NCI-H1436 (cell line): ENCODE measurements at regions not wholly inside any gene's neighbourhood (a gene's known extent, or its start where the extent isn't known, plus 50 kb on each side); places are given as distances from the start of the nearest gene placed in this dataset.

Source experiments
- DNase-seq: peaks from one replicate; lab custom pipeline; 2025; lab: John Stamatoyannopoulos, UW

DNA sequence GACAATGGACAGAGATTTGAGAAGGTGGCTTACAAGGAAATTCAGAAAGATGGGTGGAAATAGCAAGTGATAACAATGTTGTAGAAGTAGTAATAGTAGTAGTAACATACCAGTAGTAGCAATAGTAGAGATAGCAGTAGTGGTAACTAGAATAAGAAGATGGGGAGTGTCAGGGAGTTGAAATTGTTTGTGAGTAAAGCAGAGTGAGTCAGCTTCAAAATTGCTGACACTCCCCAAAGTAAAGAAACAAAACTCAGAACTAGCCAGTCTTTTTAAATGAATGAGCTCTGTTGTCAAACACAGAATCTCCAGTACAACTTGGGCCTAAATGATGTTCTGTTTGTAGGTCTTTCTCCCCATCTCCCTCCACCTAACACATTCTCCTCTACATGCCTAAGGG is 1040.9 kb downstream of the CBLN2 start:
- DNase-seq, result no peak

DNA sequence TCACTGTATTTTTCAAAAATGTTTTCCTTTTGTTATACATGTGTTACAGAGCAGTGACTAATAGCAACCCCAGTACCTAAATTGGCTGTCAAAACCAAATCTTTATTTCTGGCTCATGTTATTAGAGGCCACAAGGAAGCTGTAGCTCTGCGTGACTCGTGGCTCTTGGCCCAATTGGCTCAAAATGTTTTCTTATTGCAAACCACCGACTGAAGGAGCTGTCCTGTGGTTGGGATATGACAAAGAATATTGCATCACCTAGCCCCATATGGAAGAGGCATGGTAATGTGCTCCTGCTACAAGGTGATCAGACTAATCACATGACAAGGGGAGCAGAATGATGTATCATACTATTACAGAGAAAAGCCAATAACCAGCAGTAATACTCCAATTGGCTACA is 1058.5 kb downstream of the CBLN2 start:
- no peak for DNase-seq

GRCh38 chr18:71471963-71472725 is 1072.0 kb downstream of the CBLN2 start:
- no peak for DNase-seq

- DNase-seq, result no peak
Observed at GRCh38 chr18:71456206-71456605, 1087.9 kb downstream of the CBLN2 start.

- peak; percentile 5 for DNase-seq
Observed at GRCh38 chr18:71450257-71450656, 1093.9 kb downstream of the CBLN2 start.

- no peak for DNase-seq
Observed at GRCh38 chr18:71443706-71444480, 1100.2 kb downstream of the CBLN2 start.

GRCh38 chr18:71442731-71443141 is 1101.4 kb downstream of the CBLN2 start:
- peak; percentile 34 for DNase-seq

GRCh38 chr18:71441156-71441555 is 1103.0 kb downstream of the CBLN2 start:
- DNase-seq, result no peak

- no peak for DNase-seq
Observed at GRCh38 chr18:71437511-71437910, 1106.6 kb downstream of the CBLN2 start.

DNA sequence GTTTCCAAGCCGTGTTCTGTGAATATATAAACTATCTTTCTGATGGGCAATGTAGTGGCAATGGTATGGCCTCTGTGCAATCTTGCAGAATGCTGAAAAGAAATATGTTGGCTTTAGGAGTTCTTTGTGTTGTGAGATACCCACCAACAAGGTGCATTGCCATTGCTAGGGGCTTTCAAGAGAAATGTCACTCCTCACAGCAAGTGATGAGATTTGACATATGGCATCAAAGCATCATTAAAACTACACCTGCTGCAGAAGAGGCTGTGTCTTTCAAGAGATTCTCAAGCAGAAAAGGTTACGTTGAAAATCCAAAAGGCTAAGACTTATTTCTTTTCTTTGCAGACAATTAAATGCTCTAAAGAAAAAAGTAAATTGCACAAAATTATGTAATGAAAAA is 1110.8 kb downstream of the CBLN2 start:
- no peak for DNase-seq

DNA sequence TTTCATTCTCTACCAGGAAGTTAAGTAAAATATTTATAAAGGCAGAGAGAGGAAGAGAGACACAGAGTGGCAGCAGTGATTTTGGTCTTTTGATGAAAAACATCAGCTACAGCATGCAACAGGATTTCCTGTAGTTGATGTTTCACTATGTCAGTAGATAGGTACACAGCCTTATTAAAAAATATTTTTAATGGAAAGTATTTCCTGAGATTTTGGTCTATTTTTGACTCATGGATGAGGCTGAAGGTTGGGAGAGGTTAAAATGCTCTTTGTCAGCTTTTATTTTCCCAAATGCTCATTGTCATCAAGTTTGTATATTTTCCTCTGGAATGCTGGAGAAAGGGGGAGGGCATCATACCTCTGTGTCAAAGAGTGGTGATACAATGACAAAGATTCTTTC is 1112.5 kb downstream of the CBLN2 start:
- no peak for DNase-seq

- DNase-seq, result no peak
Observed at GRCh38 chr18:71431171-71431570, 1113.0 kb downstream of the CBLN2 start.

DNA sequence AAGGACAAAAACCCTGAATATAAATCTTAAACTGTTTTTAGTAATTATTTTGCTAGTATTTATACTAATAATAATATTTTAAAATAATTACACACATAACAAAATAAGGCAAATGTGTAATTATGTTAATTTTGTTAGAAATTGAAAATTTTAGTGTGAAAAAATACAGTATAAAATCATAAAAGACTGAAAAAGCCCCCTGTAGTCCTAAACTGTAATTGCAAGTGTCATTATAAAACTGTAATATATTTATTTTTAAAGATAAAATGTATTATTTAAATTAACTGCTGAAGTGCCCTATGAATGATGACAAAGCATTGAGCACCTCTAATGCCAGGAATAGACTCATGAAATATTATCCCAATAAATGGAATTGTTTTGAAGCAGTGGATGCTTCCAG is 1117.7 kb downstream of the CBLN2 start:
- DNase-seq, result no peak

DNA sequence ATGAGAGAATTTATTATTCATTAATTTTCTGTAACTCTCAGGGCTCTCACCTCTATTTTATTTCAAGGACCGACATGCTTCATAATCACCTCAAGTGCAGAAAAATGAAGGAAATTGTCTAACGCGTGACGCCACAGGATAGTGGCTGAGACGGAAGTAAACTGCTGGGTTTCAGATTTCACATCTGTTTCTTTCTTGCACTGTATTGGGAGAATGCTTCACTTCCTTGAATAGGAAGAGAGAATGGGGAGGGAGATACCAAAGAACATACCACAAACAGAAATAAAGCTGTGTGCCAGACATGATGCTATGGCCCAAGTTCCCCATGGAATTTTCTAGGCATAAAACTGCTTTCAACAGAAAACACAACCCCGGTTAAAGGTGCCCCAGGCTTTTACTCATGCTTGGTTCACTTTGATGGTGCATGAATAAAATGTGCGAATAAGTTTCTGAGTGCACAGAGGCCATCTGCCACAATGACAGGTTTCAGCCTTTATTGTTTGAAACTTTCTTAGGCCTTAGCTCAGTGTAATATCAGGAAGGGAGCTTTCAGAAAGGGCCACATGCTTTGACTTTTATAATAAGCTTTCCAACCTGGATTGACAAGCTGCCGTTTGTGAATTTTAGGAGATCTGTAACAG is 1116.4 kb downstream of the SOCS6 start:
- DNase-seq, result peak; percentile 13

DNA sequence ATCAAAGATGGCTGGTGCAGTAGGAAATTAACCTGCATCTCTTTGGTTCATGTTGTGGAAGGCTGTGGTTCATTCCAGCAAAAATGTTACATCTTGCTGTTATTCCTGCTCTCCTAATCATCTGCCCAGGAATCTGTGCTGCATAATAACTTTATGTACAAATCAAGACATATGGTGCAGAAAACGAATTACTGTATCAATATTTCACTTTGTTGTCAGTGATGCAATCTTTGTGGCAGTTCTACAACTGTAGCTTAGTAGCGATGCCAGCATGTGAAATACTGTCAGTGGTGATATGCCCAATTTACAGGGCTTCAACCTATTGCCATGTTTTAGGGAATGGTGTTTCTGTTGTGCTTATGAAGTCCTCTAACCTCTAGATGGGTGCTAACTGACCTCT is 1114.7 kb downstream of the SOCS6 start:
- no peak for DNase-seq

DNA sequence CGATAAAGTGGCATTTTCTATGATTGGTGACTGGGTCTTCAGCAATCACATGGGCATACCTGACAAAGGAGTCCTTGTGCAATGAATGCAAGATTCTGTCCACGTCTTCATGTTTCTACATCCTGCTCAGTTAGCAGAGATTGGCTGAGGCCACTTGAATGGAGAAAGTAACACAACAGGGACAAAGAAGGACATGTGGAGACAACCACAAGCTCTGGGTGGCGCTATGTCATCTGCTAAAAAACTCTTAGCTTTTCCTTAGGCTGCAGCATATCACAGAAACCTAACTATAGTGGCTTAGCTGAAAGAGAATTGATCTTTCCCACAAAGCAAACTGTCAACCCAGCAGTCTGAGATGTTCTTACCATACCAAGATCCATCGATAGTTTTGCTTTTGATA is 1109.7 kb downstream of the SOCS6 start:
- peak; percentile 60 for DNase-seq

GRCh38 chr18:71388148-71388547 is 1099.3 kb downstream of the SOCS6 start:
- DNase-seq, result no peak

- DNase-seq, result no peak
Observed at GRCh38 chr18:71374294-71375000, 1085.6 kb downstream of the SOCS6 start.

- no peak for DNase-seq
Observed at GRCh38 chr18:71371951-71372605, 1083.2 kb downstream of the SOCS6 start.

DNA sequence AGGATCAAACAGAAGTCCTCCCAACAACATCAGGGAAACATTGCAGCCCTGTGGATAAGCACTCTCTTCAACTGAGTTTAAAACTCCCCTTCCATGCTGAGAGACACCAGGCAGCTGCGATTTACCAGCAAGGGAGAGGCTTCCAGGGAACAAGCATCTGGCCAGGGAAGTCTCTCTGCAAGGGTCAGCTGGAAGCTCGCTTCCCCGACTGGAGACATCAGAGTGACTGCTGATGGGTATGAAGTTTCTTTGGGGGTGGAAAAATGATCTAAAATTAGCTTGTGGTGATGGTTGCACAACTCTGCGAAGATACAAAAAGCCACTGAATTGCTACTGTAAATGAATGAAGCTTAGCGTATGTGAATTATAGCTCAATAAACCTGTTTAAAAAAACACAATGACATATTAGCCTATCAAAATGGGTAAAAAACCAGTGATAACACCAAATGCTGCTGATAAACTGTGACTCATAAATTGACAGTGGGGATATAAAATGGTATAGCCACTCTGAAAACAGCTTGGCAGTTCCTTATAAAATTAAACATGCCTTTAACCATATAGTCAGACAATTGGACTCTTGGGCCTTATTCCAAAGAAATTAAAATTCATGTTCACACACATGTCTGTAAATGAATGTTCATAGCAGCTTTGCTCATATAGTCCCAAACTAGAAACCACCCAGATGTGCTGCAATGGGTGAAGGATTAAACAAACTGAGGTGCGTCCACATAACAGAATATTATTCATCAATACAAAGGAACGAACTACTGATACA is 1082.0 kb downstream of the SOCS6 start:
- no peak for DNase-seq

- no peak for DNase-seq
Observed at GRCh38 chr18:71370095-71370494, 1081.2 kb downstream of the SOCS6 start.
